OCI-LY7 (cell line): ENCODE measurements at regions not wholly inside any gene's neighbourhood (a gene's known extent, or its start where the extent isn't known, plus 50 kb on each side); places are given as distances from the start of the nearest gene placed in this dataset.

ENCODE experiments used
- CTCF ChIP-seq: fragments of 200-600 bp; sonication (generic); conservative IDR thresholded peaks from 2 replicates; pipeline ENCODE4 v1.5.1; 2014; ENCODE audit warnings: mild to moderate bottlenecking, antibody characterized with exemption, low read length, moderate library complexity, mixed read lengths
- EZH2phosphoT487 ChIP-seq: fragments of 200-600 bp; sonication (generic); IDR thresholded peaks from 2 replicates; pipeline ENCODE4 v1.6.1; 2018; ENCODE audit warnings: low read depth, borderline replicate concordance, mild to moderate bottlenecking, mixed run types, antibody characterized with exemption, low read length, moderate library complexity, mixed read lengths

- no peak for TF ChIP-seq CTCF
- TF ChIP-seq EZH2phosphoT487, result no peak
Observed at GRCh38 chr4:87918314-87919058, 57.0 kb upstream of the SPP1 start.
